ENCODE measurements at regions not wholly inside any gene's neighbourhood (a gene's known extent, or its start where the extent isn't known, plus 50 kb on each side); places are given as distances from the start of the nearest gene placed in this dataset.

GRCh38 chr5:60226128-60226527 lies 332.6 kb upstream of the PDE4D start:
- Histone ChIP-seq H3K27ac (no peak overlapping the region), H3K27me3 (no peaks in the 10 kb centered on the region), H3K36me3 (no peaks in the 10 kb centered on the region), H3K4me3 (no peak overlapping the region), H3K9me3 (no peaks in the 10 kb centered on the region), H3K4me1 (no peaks in the 10 kb centered on the region)
- TF ChIP-seq POLR2AphosphoS5 (IDR thresholded peaks at IDR 0.05) (no peak), POLR2A (IDR thresholded peaks at IDR 0.05) (no peak), EP300 (IDR thresholded peaks at IDR 0.05; ENCODE audit: low read depth) (no peak)
- TF ChIP-seq, protein P1, sequence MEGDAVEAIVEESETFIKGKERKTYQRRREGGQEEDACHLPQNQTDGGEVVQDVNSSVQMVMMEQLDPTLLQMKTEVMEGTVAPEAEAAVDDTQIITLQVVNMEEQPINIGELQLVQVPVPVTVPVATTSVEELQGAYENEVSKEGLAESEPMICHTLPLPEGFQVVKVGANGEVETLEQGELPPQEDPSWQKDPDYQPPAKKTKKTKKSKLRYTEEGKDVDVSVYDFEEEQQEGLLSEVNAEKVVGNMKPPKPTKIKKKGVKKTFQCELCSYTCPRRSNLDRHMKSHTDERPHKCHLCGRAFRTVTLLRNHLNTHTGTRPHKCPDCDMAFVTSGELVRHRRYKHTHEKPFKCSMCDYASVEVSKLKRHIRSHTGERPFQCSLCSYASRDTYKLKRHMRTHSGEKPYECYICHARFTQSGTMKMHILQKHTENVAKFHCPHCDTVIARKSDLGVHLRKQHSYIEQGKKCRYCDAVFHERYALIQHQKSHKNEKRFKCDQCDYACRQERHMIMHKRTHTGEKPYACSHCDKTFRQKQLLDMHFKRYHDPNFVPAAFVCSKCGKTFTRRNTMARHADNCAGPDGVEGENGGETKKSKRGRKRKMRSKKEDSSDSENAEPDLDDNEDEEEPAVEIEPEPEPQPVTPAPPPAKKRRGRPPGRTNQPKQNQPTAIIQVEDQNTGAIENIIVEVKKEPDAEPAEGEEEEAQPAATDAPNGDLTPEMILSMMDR (IDR thresholded peaks at IDR 0.05) = no peak
- intact Hi-C loops (cut with DNase I; ENCODE audit: low total_unique reads) (no loop called here), in situ Hi-C loops (cut with MboI; ENCODE audit: low pct_ligation_motif_present in 1 of 4, low pct_unique_long_range_greater_than_20kb in 1 of 4, low sequenced_read_pairs in 3 of 4) (no loop called here)
- DNase-seq = no peak

- Histone ChIP-seq H3K4me3 (no peak overlapping the region), H3K27me3 (no peaks in the 10 kb centered on the region), H3K4me1 (no peaks in the 10 kb centered on the region), H3K9me3 (no peaks in the 10 kb centered on the region), H3K36me3 (no peaks in the 10 kb centered on the region), H3K27ac (no peak overlapping the region)
- in situ Hi-C loops (cut with MboI; ENCODE audit: low pct_ligation_motif_present in 1 of 4, low pct_unique_long_range_greater_than_20kb in 1 of 4, low sequenced_read_pairs in 3 of 4) = no loop called here
- DNase-seq = no peak
- intact Hi-C loops (cut with DNase I; ENCODE audit: low total_unique reads) = no loop called here
- TF ChIP-seq POLR2AphosphoS5 (IDR thresholded peaks at IDR 0.05) = no peak
- no peak for TF ChIP-seq EP300 (IDR thresholded peaks at IDR 0.05; ENCODE audit: low read depth)
- WGBS, 2 donors (ENCODE audit: low coverage in 1 of 2) = 81% methylated on average over 3 of the region's 3 CpGs
These were observed 329.8 kb upstream of the PDE4D start for GRCh38 chr5:60223342-60223741.

DNA sequence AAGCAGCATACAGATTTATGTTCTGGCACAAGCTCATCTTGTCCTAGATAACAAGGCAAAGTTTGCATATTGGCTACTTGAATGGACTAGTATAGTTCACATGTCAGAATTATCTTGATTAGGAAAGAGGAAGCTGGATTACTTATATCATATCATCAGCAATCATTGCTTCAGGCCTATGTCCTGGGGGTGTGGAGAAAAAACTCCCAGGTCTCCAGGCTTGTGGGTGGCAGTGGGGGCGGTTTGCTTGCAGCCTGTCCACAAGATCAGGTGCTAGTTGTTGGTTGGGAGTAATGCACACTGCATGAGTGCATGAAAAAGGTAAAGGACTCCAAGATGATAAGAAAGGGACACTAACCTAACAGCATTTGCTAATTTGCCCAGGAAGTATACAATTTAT lies 326.4 kb upstream of the PDE4D start:
- 96% methylated on average over 1 of the region's 1 CpG; no CpG with 5 or more reads in 1 of the 2 donors for WGBS, 2 donors (ENCODE audit: low coverage in 1 of 2)
- intact Hi-C loops (cut with DNase I; ENCODE audit: low total_unique reads) (no loop called here), in situ Hi-C loops (cut with MboI; ENCODE audit: low pct_ligation_motif_present in 1 of 4, low pct_unique_long_range_greater_than_20kb in 1 of 4, low sequenced_read_pairs in 3 of 4) (no loop called here)
- Histone ChIP-seq H3K27me3 (no peaks in the 10 kb centered on the region), H3K4me1 (no peaks in the 10 kb centered on the region), H3K36me3 (no peaks in the 10 kb centered on the region), H3K27ac (no peak overlapping the region), H3K4me3 (no peak overlapping the region), H3K9me3 (no peaks in the 10 kb centered on the region)
- TF ChIP-seq POLR2A (IDR thresholded peaks at IDR 0.05) (no peak), EP300 (IDR thresholded peaks at IDR 0.05; ENCODE audit: low read depth) (no peak), POLR2AphosphoS5 (IDR thresholded peaks at IDR 0.05) (no peak)
- TF ChIP-seq, protein P1 (IDR thresholded peaks at IDR 0.05) = no peak
- no peak for DNase-seq

GRCh38 chr5:60210810-60211209 lies 317.3 kb upstream of the PDE4D start:
- in situ Hi-C loops (cut with MboI; ENCODE audit: low pct_ligation_motif_present in 1 of 4, low pct_unique_long_range_greater_than_20kb in 1 of 4, low sequenced_read_pairs in 3 of 4) = no loop called here
- Histone ChIP-seq H3K9me3 (no peaks in the 10 kb centered on the region), H3K36me3 (no peaks in the 10 kb centered on the region), H3K27ac (no peak overlapping the region), H3K4me3 (no peak overlapping the region), H3K4me1 (no peaks in the 10 kb centered on the region), H3K27me3 (no peaks in the 10 kb centered on the region)
- WGBS, 2 donors (ENCODE audit: low coverage in 1 of 2) = 70 to 76% methylated on average over 11 to 17 of the region's 17 CpGs
- DNase-seq = no peak
- intact Hi-C loops (cut with DNase I; ENCODE audit: low total_unique reads) = no loop called here
- TF ChIP-seq, protein P1 (IDR thresholded peaks at IDR 0.05) = no peak
- no peak for TF ChIP-seq EP300 (IDR thresholded peaks at IDR 0.05; ENCODE audit: low read depth)
- no peak for TF ChIP-seq POLR2AphosphoS5 (IDR thresholded peaks at IDR 0.05)
- TF ChIP-seq POLR2A (IDR thresholded peaks at IDR 0.05) = no peak

DNA sequence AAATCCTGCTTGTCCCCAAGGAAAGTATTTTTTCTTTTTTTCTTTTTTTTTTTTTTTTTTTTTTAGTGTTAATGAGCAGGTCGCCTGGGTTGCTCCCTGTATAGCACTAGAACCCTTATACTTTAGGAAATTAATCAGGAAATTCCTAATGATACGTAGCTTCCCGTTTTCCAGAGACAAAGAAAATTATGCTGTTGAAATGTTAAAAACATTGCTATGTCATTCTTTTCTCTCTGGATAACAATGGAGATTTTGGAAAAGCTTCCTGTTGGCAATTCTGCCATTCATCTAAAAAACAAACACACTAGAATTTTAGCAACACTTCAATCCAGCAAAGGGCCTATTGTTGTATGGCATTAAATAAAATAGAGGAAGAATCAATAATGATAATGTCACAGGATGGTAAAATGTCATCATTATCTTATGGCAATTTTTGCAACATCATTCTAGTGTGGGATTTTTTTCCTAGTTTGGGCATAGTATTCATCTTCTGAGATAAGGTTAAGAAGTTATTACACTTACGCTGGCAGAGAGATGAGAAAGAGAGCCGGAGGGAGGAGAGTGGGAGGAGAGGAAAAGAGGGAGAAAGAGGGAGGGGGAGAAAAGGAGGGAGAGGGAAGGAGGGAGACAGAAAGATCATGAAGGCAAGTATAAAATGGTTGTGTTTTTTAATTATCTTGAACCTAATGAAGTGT lies 315.8 kb upstream of the PDE4D start:
- Histone ChIP-seq H3K27ac (no peak overlapping the region), H3K27me3 (no peaks in the 10 kb centered on the region), H3K9me3 (no peaks in the 10 kb centered on the region), H3K4me3 (no peak overlapping the region), H3K4me1 (no peaks in the 10 kb centered on the region), H3K36me3 (no peaks in the 10 kb centered on the region)
- intact Hi-C loops (cut with DNase I; ENCODE audit: low total_unique reads) = no loop called here
- 50 to 69% methylated on average over 5 of the region's 5 CpGs for WGBS, 2 donors (ENCODE audit: low coverage in 1 of 2)
- in situ Hi-C loops (cut with MboI; ENCODE audit: low pct_ligation_motif_present in 1 of 4, low pct_unique_long_range_greater_than_20kb in 1 of 4, low sequenced_read_pairs in 3 of 4) = no loop called here
- DNase-seq = no peak
- TF ChIP-seq, protein P1 (IDR thresholded peaks at IDR 0.05) = no peak
- TF ChIP-seq EP300 (IDR thresholded peaks at IDR 0.05; ENCODE audit: low read depth) (no peak), POLR2A (IDR thresholded peaks at IDR 0.05) (no peak), POLR2AphosphoS5 (IDR thresholded peaks at IDR 0.05) (no peak)

All from transverse colon (tissue), 4 donors.